HG03460 (cell line): ENCODE measurements at regions not wholly inside any gene's neighbourhood (a gene's known extent, or its start where the extent isn't known, plus 50 kb on each side); places are given as distances from the start of the nearest gene placed in this dataset.

Experiments
- ATAC-seq: cut with Tn5 transposase; IDR thresholded peaks from one replicate; pipeline ENCODE4 v1.9.1; 2021; ENCODE audit not compliant: unreplicated experiment

- no peak for ATAC-seq
Observed at GRCh38 chr10:131840788-131841118, 60.1 kb upstream of the PPP2R2D start.

- ATAC-seq: no peak
Observed at GRCh38 chr10:131841131-131841660, 59.6 kb upstream of the PPP2R2D start.

- ATAC-seq: no peak
Observed at GRCh38 chr10:131841661-131842139, 59.1 kb upstream of the PPP2R2D start.

GRCh38 chr10:131842351-131843088 lies 58.3 kb upstream of the PPP2R2D start:
- no peak for ATAC-seq

- no peak for ATAC-seq
Observed at GRCh38 chr10:131843089-131843595, 57.7 kb upstream of the PPP2R2D start.

GRCh38 chr10:131843881-131844284 lies 56.9 kb upstream of the PPP2R2D start:
- ATAC-seq: no peak

GRCh38 chr10:131844529-131845084 lies 56.2 kb upstream of the PPP2R2D start:
- ATAC-seq: no peak

GRCh38 chr10:131845505-131846239 lies 55.1 kb upstream of the PPP2R2D start:
- no peak for ATAC-seq

- no peak for ATAC-seq
Observed at GRCh38 chr10:131846240-131847101, 54.3 kb upstream of the PPP2R2D start.

- no peak for ATAC-seq
Observed at GRCh38 chr10:131847241-131847783, 53.5 kb upstream of the PPP2R2D start.

GRCh38 chr10:131848296-131848695 lies 52.5 kb upstream of the PPP2R2D start:
- ATAC-seq: no peak

- no peak for ATAC-seq
Observed at GRCh38 chr10:131848741-131849590, 51.8 kb upstream of the PPP2R2D start.

GRCh38 chr10:131849591-131850382 lies 51.0 kb upstream of the PPP2R2D start:
- ATAC-seq: no peak

GRCh38 chr10:131850383-131850870 lies 50.4 kb upstream of the PPP2R2D start:
- no peak for ATAC-seq
